Eye (tissue), 1 donor: ENCODE measurements at regions not wholly inside any gene's neighbourhood (a gene's known extent, or its start where the extent isn't known, plus 50 kb on each side); places are given as distances from the start of the nearest gene placed in this dataset.
A peak's percentile ranks its signal among the peaks of the same experiment; 100 is the strongest.

ENCODE experiments used
- DNase-seq: peaks from one replicate; pipeline ENCODE4 v3.0.0-alpha.2; 2015

- no peak for DNase-seq
Measured at GRCh38 chr4:125135652-125136051, 179.1 kb upstream of the FAT4 start.

GRCh38 chr4:125132729-125133128 lies 182.0 kb upstream of the FAT4 start:
- no peak for DNase-seq

- DNase-seq: peak; percentile 59
Measured at GRCh38 chr4:125131891-125132680, 182.7 kb upstream of the FAT4 start.

GRCh38 chr4:125125276-125125675 lies 189.5 kb upstream of the FAT4 start:
- no peak for DNase-seq

GRCh38 chr4:125123570-125124109 lies 191.1 kb upstream of the FAT4 start:
- DNase-seq: peak; percentile 46

- no peak for DNase-seq
Measured at GRCh38 chr4:125121581-125121980, 193.2 kb upstream of the FAT4 start.

GRCh38 chr4:125116431-125116830 lies 198.3 kb upstream of the FAT4 start:
- no peak for DNase-seq

GRCh38 chr4:125115941-125116340 lies 198.8 kb upstream of the FAT4 start:
- DNase-seq: no peak

GRCh38 chr4:125115476-125115875 lies 199.3 kb upstream of the FAT4 start:
- no peak for DNase-seq

GRCh38 chr4:125112536-125112935 lies 202.2 kb upstream of the FAT4 start:
- no peak for DNase-seq

GRCh38 chr4:125111323-125111722 lies 203.4 kb upstream of the FAT4 start:
- no peak for DNase-seq

- no peak for DNase-seq
Measured at GRCh38 chr4:125105561-125105960, 209.2 kb upstream of the FAT4 start.

GRCh38 chr4:125104616-125105015 lies 210.1 kb upstream of the FAT4 start:
- DNase-seq: no peak

GRCh38 chr4:125101719-125102118 lies 213.0 kb upstream of the FAT4 start:
- DNase-seq: no peak

- no peak for DNase-seq
Measured at GRCh38 chr4:125097729-125098128, 217.0 kb upstream of the FAT4 start.

- no peak for DNase-seq
Measured at GRCh38 chr4:125096662-125097061, 218.1 kb upstream of the FAT4 start.

GRCh38 chr4:125091541-125091940 lies 223.2 kb upstream of the FAT4 start:
- DNase-seq: no peak

GRCh38 chr4:125091101-125091500 lies 223.7 kb upstream of the FAT4 start:
- DNase-seq: peak; percentile 28

GRCh38 chr4:125084608-125085007 lies 230.1 kb upstream of the FAT4 start:
- DNase-seq: peak; percentile 39

- DNase-seq: no peak
Measured at GRCh38 chr4:125082729-125083417, 231.9 kb upstream of the FAT4 start.

GRCh38 chr4:125072269-125072668 lies 242.5 kb upstream of the FAT4 start:
- no peak for DNase-seq

- DNase-seq: peak; percentile 85
Measured at GRCh38 chr4:125070861-125071260, 243.9 kb upstream of the FAT4 start.

GRCh38 chr4:125062115-125063050 lies 252.4 kb upstream of the FAT4 start:
- no peak for DNase-seq
